HG02798 (cell line): ENCODE measurements at regions not wholly inside any gene's neighbourhood (a gene's known extent, or its start where the extent isn't known, plus 50 kb on each side); places are given as distances from the start of the nearest gene placed in this dataset.

Experiments
- ATAC-seq: cut with Tn5 transposase; IDR thresholded peaks from one replicate; pipeline ENCODE4 v1.9.1; 2021; ENCODE audit warnings: mild to moderate bottlenecking; ENCODE audit not compliant: unreplicated experiment, poor library complexity

DNA sequence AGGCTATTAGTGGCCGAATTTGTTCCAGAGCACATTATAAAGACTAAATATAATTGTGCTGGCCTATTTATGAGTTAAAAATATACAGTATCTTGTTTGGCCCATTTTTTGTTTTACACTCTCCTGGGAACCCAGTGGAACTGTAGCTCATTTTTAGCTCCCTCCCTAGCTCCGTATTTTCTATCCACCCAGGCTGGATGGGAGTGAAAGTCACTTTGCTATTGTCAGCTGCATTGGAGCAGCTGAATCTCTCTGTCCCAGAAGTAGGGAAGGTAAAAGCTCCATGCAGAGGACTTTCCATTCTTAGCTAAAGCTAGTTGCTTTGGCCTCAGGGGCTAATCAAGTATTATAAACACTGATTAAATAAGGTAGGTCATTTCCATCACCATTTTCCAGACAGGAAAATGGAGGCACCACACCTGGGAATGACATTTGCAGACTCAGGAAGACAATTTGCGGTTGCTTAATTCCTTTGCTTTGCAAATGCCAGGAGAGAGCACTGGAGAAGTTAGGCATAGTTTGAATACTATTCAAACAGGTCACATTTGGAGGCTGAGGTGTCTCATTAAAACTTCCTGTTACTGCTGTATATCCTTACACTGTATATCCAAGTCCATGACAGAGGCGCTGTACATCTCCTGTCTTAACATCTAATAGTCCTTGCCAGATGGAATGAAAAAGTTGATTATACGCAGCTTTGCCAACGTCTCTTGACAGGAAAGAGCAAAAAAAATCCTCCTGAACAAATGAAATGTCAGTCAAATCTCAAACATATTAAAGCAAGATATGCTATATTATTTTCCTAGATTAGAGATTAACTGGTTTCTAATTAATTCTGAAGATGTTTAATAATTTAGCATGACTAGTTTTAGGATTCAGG is 338.1 kb upstream of the KIRREL3 start:
- ATAC-seq: no peak

DNA sequence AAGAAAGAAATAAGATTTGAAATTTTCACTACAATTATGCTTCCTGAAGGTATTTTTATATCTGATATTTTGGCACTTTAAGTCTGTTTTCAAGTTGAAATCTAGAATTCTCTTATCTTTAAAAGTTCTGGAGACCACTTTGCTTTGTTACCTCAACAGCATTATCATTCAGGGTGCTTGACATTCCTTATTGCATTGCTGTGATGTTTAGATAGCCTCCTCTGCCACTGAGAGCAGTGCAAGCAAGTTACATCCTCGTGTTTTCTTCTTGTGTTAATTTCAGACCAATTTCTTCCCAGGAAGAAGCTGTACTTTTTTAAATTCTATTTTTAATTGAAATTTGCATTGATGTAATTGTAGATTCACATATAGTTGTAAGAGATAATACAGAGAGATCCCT is 333.9 kb upstream of the KIRREL3 start:
- ATAC-seq: no peak

DNA sequence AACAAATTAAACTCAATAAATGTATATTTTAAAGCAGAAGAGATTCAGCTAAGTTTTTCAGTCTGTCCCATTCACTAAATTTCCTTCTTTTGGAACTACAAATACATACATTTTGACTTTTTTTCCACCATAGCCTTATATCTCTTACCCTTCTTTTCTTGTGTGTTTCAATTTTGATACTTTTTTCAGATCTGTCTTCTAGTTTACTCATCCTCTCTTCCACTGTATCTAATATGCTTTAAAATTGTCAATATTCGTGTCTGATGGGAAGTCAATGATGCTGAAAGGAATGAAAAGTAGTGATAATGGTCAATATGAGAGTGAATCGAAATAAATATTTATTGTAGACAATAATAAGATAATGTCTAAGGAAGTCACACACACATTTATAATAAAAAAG is 332.3 kb upstream of the KIRREL3 start:
- ATAC-seq: no peak

DNA sequence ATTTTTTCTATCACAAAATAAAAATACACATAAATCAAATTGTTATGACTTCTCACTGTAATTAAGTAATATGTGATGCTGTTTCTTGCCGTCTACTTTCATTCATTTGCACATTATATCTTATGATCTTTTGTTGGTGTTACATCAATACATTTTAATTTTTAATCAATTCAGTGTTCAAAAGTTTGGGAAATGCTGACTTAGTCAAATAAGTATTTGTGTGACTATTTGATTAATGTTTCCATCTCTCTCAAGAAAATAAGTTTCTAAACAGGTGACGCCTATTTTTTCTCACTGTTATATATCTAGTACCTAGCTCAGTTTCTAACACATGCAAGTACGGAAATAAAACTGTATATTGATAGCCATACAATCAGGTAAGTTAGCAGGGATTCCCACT is 329.5 kb upstream of the KIRREL3 start:
- no peak for ATAC-seq

DNA sequence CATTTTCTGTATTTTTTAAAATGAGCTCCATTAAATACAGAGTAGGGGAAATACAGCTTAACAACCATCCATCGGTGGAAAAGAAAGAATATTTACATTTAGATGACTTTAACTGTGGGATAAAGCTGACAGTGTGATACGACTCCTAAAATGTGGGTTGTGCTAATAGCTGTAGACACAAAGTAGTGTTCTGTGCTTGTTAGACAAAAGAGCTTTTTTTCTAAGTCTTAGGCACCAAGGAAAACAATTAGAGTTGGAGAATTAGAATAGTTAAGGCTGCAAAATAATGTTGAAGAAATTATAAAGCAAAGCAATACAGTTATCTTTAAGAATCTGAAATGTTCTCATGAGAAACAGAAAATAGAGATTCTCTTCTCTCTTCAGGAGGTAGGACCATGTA is 307.7 kb upstream of the KIRREL3 start:
- no peak for ATAC-seq

DNA sequence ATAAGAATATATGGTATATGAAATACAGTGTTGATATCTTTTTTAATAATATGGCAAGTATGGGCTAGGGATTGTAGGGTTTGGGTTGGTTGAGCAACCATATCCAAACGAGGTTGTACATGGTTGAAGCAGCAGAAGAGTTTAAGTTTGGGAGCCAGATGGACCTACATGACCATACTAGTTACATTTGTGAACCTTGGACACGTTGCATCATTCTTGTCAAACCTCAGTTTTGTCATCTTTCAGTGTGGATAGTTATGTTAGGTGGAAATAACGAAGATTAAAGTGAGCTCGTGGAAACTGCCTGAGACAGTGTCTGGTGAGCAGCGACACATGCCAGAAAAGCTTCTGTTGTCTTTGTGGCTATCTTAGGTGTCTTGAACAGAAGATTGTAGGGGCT is 307.1 kb upstream of the KIRREL3 start:
- ATAC-seq: no peak

DNA sequence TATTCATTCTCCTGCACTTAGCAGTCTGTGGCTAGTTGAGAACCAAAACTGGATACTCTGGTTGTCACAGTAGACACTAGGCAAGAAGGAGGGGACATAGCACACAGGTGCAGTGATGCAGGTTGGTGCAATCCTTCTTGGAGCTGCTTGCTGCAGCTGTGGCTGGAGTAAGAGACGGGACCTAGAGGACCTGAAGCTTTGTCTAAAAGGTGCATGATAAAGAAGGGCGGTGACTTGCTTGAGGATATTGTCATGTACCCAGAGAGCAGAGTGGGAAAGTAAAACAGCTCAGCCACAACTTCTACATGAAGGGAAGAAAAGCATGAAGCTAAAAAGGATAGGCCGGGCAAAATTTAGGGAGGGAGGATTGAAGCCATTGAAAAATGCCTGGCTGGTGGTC is 304.1 kb upstream of the KIRREL3 start:
- ATAC-seq: no peak

DNA sequence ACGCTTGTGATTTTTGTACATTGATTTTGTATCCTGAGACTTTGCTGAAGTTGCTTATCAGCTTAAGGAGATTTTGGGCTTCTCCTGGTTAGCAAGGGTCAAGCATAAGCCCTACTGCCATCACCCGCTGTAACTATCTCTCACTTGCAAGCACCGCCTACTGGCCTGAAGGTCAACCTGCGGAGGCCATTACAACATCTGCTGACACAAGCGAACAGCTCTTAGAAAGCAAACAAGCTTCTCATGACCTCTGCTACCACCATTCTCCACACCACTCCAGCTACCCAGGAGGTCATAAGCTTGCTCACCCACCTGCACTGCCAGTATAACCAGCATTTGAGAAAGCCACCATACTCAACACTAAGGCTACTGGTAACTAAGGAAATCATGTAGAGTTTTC is 288.4 kb upstream of the KIRREL3 start:
- no peak for ATAC-seq

DNA sequence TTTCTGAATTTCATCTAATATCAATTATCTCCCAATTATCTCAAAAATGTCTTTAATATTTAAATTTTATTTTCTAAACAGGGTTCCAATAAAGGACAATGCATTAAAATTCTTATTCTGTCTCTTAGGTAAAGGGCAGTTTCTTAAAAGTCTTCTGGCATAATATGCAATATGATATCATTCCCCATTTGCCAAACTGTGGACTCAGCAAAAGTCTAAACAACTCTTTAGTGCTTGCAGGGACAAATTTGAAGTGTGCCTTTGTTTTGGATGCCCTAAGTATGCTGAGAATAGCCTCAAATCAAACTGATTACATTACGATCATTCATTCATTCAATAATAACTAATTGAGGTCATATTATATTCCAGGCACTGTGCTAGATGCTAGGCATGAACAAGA is 281.0 kb upstream of the KIRREL3 start:
- ATAC-seq: no peak

DNA sequence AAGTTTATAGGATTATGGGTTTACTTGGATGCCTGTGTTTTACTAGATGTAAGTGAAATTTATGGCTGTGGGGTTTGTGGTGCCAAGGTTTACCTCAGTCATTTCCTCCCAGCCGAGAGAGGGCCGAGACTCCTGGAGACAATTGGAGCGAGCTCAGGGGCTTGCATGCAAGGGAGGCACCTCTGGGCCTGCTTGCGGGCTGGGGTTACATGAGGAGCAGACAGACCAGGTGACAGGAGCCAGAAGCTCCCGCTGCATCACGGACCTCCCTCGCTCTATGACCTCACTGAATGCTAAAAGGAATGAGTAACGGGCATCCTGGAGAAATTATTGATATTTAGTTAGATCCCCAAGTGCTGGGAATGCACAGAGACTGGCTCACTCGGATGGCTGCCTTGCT is 275.2 kb upstream of the KIRREL3 start:
- ATAC-seq: no peak

DNA sequence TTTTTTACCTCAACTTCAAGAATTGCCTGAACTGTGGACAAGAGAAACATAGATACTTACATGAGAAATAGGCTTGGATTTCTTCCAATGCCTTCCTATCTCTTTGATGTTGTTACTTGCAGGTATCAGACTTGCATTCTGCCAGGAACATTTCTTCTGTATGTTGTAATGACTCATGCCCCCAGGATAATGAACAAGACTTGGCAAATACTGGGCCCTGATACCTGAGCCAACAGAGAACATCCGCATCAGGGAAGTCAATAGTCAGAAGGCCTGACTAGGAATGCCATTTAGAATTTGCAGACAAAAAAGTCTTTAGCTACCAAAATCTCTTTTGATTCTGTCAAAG is 273.7 kb upstream of the KIRREL3 start:
- ATAC-seq: no peak

DNA sequence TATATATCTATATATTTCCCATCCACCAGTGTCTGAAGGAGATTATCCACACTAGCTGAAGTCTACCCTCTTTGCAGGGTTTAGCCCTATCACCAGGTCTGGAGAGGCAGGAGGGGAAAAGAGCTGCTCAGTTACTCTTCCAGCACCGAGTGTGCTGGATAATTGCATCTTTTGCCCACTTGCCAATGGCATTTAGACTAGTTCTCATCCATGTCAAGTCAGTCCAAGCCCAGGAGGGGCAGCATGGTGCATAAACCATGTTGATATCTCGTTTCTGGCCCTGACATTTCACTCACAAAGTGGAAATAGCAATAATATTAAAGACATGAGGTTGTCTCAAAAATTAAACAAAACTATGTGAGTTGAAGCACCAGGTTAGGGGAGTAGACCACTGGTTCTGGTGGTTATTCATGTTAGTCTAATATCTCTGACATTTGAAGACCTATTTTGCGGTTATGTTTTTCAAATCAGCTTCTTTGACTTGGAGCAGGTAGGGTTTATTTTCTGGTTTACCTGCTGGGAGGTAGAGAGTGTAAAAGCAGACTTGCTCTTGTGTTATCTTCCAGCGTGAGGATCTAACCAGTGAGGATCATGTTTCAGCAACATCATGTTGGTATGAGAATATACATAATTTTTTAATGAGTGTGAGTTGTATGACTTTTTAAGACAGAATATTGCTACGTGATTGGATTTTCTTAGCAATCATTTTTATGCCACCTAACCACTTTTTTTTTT is 273.2 kb upstream of the KIRREL3 start:
- no peak for ATAC-seq

DNA sequence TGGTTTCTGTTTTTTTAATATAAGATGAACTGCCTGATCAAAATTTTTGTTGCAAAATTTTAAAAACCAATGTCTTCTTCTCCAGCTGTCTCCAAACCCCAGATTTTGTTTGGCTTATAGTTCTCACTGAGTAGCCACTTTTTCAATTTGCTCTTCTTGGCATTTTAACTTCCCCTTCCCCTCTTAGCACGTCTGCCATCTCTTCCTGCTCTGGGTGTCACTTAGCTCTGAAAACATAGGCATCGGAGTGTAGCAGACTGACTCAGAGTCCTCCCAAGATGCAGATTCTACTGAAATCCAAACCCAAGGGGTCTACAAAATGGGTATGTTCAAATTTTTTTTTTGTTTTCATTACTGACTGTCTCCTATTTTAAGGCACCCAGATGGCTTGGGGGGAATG is 270.3 kb upstream of the KIRREL3 start:
- no peak for ATAC-seq

DNA sequence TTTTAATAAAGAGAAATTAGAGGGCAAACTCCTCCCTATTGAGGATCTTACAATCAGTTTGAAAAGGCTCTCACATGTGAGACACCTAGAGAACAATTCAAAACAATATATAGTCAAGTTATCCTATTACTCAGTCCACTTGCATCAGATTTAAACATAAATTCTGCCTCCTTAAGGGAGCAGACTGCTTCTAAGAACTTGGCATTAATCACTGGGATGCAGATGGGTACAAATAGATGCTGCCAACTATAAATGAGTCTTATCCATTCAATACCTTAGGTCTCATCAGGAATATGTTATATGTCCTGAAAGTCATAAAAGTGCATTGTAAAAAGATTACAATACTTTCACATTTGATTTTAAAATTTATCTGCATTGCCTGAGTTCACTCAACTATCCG is 269.3 kb upstream of the KIRREL3 start:
- ATAC-seq: no peak

DNA sequence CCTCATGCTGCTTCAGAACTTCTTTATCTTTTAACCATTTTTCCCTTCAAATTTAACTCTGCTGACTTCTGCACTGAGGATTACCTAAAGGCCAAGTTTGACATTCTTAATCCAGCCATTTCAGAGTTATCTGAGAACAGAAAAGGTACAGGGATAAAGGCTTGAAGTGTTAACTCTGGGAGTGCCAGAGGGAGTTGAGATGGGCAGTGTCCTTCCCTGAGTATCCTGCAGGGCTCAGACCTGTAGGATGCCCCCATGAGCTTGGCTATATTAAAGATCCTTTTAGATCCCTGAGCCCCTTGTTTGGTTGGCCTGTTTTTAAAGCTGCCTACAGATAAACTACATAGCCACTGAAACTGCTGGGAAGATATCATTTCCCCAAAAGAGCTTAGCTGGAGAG is 268.4 kb upstream of the KIRREL3 start:
- no peak for ATAC-seq

DNA sequence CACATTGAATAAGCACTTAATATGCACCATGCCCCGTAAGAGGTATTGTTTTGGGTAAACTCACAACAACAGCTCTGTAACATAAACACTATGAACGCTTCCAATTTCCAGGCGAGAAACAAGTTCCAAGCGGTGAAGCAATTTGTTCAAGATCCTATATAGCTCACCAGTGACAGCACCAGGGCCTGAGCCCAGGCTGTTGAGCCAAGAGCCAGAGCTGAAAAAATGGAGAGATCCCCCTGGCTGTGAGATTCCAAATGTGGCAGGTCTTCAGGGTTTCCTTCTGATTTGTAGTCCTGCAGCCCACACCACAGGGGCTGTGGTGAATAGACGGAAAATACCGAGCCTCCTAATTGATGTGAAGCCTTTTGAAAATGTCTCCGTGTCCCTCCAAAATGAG is 268.0 kb upstream of the KIRREL3 start:
- ATAC-seq: no peak

DNA sequence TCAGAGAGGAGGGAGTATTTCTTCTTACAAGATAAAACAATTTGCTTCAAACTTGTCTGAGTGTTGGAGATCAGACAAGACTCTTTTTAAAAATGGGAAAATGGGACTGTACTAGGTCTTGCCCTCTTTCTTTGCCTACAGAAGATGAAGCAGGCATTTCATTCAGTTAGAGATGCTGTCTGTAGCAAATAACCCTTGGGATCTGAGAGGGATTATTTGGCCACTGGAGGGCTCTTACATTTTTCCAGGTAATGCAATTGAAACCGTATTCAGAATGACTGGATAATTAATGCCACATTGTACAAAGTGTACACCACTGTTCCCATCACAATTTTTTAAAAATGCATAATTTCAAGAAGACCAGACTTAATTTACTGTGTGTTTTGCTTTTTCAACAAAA is 258.5 kb upstream of the KIRREL3 start:
- ATAC-seq: no peak

DNA sequence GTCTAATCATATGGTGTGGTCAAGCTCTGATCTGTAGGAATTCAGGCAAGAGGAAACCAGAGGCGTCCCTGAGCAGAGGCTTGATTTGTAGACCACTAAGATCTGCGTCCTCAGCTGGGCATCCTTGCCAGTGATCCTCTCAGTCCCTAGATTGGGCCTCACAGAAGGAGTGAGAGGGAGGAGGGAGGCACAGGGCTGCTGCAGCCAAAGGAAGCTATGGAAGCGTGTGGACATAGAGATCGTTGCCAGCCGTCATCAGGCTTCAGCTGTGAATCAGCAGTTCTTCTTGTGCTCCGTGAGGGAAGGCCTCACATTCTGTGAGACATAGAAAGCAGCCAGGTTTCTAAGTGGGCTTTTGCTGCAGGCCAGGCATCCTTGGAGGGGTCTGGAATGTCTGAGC is 254.6 kb upstream of the KIRREL3 start:
- no peak for ATAC-seq

DNA sequence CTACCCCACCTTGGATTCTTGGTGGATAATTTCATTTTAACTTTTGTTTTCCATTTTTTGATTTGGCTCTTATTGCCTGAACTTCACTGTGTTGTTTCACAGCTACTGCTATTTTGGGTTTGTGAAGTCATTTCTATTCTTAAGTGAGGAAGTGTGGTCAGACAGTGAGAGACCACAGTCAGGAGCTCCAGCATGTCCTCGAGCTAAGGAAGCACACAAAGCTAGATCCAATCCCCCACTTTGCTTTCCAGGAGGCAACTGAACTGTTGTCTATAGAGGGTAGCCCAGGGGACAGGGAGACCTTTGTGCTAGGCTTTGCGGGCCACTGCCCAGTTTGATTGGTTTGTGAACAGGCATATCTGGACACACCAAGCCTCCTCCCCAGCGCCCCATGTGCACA is 251.8 kb upstream of the KIRREL3 start:
- no peak for ATAC-seq

DNA sequence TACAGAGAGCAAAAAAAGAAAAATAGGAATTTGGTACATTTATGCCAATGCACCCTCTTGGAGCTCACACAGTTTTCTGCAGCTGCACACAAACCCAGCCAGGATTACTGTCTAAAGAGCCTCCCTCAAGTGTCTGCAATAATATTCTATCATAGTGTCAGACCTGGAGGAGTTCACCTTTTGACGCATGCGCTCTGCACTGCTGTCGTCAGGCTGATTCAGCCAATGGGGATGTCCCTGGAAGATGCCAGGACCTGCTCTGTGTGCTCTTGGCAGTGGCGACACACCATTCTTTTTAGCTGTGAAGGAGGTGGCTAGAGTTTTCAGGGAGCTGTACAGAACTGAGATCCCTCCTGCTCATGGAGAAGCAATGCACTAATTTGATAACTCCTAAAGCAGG is 249.0 kb upstream of the KIRREL3 start:
- no peak for ATAC-seq

DNA sequence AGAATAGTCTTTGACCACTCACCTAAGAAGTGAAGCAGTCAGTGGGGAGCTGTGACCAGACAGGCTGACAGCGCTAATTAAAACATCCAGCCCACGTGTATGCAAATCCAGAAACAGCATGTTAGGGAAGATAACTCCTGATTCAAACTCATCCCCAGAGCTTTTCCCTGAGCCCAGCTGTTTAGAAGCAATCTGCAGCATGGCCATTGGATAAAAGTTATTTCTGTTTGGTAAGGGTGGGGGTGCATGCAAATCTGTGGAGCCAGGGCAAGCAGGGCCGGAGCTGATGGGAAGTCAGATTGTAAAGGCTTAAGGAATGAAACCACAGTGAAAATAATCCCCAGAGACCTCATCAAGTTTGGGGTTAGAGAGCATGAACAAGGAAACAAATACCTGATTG is 247.9 kb upstream of the KIRREL3 start:
- ATAC-seq: no peak

DNA sequence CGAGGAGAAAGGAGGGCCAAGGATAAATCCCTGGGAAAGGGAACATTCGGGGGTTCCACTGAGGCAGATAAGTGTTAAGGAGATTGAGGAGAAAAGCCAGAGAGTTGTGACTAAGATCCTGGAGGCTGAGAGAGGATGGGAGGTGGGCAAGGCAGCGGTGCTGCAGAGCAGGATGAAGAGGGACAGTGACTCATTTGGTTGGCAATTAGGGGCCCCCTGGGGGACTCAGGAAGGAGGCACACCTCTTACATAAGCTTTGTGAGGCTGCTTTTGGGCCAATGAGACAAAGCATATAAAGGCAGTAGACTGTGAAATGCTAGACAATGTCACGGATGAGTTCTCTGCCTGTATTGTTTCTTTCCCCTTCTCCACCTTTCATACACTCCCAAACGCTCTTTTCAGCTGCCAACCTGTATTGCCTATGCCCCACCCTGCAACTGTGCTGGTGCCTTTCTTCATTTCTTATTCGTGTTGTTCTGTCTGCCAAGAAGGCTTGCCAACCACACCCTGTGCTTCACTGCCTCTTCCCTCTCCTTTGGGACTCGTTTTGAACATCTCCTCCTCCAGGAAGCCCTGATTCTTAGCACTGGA is 246.8 kb upstream of the KIRREL3 start:
- ATAC-seq: no peak
